GM12892 (cell line): ENCODE measurements at regions not wholly inside any gene's neighbourhood (a gene's known extent, or its start where the extent isn't known, plus 50 kb on each side); places are given as distances from the start of the nearest gene placed in this dataset.

Experiments
- POLR2A ChIP-seq: IDR thresholded peaks from 2 replicates; pipeline ENCODE4 v1.6.1; 2011; ENCODE audit warnings: low read depth, low read length, control low read depth
- POLR2AphosphoS5 ChIP-seq: IDR thresholded peaks from 2 replicates; pipeline ENCODE4 v1.6.1; 2011; ENCODE audit warnings: low read depth, low read length, control low read depth
- TAF1 ChIP-seq: IDR thresholded peaks from 2 replicates; pipeline ENCODE4 v1.6.1; 2011; ENCODE audit warnings: low read depth, mild to moderate bottlenecking, control low read depth, low read length, borderline replicate concordance

DNA sequence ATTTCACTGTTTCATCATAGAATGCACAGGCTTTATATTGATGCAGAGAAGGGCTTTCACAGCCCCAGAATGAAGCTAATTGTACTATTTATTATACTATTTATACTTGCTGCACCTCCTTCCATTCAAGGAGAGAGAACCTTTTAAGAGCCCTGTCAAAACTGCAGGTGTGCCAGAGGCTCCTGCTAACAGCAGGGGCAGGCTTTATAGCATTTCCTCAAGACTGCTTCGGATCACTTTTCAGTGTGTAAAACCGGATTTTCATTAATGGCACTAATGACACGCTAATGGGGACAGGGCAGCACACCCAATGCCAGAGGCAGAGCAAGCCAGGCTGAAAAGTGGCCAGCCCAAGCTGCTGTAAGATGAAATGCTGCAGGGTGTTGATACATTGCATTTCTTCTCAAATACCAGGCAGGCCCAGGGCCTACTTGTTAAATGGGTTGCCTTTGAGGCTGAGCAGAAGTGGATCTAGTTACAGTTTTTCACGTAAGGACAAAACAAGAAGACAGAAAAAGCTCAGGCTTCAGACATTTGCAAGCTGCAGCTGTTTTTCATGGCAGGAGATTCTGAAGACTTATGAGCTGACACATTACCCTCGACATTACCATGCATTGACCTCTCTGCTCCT is 487.7 kb upstream of the BTBD3 start:
- TF ChIP-seq POLR2AphosphoS5 = no peak
- no peak for TF ChIP-seq POLR2A
- TF ChIP-seq TAF1 = no peak
